ENCODE measurements at regions not wholly inside any gene's neighbourhood (a gene's known extent, or its start where the extent isn't known, plus 50 kb on each side); places are given as distances from the start of the nearest gene placed in this dataset.

DNA sequence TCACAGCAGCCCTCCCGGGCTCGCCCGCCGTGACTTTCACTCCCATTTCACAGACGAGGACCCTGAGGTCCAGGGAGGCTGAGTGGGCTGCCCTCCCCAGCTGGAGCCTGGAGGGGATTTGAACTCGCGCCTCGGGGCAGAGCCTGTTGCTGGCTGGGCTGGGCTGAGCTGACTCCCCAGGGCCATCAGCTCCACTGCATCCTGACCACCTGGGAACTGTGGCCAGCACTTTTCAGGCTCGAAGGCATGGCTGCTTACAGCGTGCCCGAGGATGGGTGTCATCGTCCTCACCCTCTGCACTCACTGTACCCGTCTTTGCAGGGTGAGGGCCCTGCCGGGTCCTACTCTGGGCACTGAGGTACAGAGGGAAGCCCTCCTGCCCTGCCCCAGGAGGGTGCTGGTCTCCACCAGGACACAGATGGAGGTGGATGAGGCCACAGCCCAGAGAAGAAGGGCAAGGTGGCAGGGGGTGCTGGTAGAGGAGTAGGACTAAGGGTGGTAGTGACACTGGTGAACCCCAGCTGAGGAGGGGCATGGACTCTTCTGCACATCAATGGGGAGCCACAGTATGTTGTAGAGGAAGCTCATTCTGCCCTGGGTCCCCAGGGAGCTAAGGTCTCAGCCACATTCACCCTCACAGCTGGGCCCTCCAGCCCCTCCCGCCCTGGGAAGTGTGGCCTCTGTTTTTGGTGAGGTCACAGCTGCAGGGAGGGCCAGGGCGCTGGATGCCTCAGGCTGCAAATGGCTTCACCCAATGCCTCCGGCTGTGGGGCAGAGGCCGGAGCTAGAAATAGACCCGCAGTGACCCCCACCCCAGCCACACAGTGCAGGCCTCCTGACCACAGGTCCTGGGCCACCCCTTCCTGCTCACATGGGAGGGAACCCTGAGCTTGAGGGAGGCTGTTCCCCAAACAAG, 365.1 kb upstream of the SFSWAP start:
- no peak for TF ChIP-seq ZFX (IDR thresholded peaks at IDR 0.05)
- TF ChIP-seq, protein P1, sequence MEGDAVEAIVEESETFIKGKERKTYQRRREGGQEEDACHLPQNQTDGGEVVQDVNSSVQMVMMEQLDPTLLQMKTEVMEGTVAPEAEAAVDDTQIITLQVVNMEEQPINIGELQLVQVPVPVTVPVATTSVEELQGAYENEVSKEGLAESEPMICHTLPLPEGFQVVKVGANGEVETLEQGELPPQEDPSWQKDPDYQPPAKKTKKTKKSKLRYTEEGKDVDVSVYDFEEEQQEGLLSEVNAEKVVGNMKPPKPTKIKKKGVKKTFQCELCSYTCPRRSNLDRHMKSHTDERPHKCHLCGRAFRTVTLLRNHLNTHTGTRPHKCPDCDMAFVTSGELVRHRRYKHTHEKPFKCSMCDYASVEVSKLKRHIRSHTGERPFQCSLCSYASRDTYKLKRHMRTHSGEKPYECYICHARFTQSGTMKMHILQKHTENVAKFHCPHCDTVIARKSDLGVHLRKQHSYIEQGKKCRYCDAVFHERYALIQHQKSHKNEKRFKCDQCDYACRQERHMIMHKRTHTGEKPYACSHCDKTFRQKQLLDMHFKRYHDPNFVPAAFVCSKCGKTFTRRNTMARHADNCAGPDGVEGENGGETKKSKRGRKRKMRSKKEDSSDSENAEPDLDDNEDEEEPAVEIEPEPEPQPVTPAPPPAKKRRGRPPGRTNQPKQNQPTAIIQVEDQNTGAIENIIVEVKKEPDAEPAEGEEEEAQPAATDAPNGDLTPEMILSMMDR (conservative IDR thresholded peaks at IDR 0.05): no peak
